ENCODE measurements at regions not wholly inside any gene's neighbourhood (a gene's known extent, or its start where the extent isn't known, plus 50 kb on each side); places are given as distances from the start of the nearest gene placed in this dataset.

DNA sequence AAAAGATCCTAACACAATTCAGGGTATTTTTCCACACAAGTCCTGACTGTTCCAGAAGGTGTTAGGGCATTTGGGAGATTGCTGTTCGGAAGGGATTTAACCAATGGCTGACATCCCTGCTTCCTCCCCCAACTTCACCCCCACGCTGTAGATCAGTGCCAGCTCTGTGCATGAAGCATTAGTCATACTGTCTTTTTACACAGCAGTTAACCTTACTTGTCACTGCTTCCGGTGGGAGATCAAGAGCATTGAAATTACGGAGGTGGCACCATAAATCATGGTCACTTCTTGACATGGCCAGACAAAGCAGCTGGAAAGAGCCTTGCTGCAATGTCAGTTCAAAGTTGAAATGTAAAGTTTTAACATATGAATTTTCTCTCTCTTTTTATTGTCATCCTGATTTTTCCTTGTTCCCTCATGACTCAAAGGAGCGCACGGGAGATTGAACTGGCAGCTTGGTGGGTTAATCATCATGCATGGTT is 70.2 kb downstream of the HRH4 start:
- DNase-seq = no peak

- DNase-seq = no peak
Observed at GRCh38 chr18:24534271-24534670, 73.8 kb downstream of the HRH4 start.

DNA sequence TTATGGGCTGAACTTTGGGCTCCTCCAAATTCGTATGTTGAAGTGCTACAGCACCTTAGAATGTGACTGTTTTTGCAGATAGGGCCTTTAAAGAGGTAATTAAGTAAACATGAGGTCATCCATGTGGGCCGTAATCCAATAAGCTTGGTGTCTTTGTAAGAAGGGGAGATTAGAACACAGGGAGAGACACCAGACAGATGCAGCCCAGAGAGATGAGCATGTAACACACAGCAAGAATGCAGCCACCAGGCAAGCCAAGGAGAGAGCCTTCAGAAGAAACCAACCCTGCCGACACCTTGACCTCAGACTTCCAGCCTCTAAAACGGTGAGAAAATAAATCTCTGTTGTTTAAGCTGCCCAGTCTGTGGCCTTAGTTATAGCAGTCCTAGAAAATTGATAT is 74.3 kb downstream of the HRH4 start:
- DNase-seq = no peak

DNA sequence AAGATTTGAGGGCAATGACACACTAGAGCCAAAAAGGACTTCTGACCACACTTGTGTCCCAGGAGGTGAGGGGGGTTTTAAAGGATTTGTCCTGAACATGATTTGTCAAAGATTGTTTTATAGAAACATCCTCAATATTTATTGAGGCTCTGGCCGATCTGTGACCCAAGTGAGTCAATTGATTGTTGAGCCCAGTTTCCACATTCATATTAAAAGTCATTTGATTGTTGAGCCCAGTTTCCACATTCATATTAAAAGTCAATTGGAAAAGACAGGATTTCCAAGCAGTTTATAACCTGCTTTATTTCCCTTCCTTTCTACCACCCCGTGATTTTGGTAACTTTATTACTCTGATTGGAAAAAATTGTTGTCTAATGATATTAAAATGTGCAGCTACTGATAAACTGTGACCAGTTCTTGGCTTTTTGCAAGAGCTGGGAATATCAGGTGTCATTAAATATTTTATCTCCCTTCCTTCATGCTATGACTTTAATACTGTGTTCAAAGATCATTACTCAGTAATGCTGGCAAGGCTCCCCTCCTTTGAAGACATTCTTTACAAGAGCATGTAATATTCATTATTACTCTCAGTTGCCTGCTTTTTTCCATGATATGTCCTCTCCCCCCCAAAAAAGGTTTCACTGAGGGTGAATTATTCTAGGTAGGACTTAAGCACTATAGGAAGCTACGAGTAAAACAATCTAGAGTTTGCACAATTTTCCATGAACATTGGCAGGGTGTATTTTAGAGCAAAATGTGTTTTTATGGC is 75.3 kb downstream of the HRH4 start:
- DNase-seq = no peak

GRCh38 chr18:24536326-24536725 is 75.9 kb downstream of the HRH4 start:
- DNase-seq = no peak

DNA sequence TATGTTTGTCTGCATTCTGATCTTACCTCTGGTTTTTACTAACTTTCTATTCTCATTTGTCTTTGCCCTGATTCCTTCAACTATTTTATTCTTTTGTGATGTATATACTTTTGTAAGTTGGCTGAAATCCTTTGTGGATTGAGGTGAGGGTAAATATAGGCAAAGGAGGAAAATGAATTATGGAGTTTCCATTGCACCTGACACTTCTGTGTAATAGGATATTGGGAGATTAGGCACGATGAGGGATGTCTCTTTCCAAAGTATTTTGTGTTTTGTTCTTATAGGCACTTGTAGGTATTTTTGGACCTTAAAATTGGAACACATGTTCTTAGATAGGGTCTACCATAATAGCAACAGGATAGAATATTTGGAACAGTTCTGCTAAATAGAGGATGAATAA is 76.4 kb downstream of the HRH4 start:
- DNase-seq = no peak

GRCh38 chr18:24538414-24539264 is 78.2 kb downstream of the HRH4 start:
- DNase-seq = no peak

DNA sequence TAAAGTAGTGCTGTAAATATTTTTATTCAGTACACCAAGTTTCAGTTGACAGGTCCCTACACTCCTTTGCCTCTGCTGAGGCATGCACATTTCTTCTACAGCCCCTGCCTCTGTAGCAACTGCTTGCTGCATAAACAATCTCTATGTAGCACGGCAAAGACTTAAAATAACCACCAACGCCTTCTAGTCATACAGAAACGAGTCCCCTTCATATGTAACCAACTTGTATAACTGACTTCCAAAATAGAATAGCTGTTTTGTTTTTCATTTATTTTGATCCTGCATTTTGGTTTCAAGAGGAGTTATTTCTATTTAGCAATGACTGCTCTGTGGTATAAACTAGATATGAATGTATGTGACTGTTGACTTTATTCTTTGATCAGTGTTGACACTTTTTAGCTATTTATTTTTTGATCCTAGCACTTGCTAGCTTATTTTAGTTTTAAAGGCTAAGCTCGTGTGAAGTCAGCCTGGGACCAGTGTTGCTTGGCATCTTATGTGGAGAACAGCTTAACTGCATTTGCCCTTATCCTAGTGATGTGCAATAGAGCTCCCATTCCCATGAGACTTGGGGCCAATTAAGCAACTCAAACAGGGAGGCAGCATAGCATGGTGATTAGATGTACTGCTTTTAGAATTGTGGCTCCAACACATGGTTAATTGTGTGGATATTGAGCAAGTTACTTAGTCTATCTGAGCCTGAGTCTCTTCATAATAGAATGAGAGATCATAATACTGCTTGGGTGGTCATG is 79.6 kb downstream of the HRH4 start:
- DNase-seq = no peak

DNA sequence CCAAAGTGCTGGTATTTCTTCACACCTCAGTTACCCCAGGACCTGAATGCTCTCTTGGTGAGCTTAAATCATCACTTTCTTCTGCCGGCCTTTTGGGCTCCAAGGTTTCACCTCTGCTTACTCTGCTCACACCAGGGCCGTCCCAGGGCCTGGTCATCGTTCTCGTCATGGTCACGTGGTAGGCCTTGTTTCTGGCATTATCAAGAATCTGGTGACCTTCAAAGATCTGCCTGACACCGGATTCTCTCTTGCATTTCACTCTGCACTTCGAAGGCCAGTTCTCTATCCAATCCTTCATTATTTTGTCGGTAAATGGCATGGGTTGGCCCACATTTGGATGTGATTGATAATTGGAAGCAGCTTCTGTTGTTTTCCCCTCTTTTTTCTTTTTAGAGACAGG is 80.5 kb downstream of the HRH4 start:
- DNase-seq = no peak

- DNase-seq = no peak
Observed at GRCh38 chr18:24543086-24543794, 82.8 kb downstream of the HRH4 start.

GRCh38 chr18:24543795-24544498 is 83.5 kb downstream of the HRH4 start:
- no peak for DNase-seq

DNA sequence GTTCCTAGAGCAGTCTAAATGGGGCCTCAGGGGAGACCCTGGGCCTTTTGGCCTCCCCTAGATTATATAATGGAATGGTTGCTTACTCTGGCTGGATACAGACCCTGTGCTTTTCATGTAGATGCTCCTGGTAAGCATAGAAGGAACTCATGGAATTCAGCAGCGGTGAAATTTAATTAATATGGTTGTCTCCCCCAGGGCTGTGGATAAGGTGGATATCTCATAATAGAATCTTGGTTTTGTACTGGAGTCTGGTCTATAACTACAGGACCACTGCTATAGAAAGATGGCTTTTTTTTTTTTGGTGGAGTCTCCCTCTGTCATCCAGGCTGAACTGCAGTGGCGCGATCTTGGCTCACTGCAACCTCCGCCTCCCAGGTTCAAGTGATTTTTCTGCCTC is 84.5 kb downstream of the HRH4 start:
- DNase-seq = no peak

DNA sequence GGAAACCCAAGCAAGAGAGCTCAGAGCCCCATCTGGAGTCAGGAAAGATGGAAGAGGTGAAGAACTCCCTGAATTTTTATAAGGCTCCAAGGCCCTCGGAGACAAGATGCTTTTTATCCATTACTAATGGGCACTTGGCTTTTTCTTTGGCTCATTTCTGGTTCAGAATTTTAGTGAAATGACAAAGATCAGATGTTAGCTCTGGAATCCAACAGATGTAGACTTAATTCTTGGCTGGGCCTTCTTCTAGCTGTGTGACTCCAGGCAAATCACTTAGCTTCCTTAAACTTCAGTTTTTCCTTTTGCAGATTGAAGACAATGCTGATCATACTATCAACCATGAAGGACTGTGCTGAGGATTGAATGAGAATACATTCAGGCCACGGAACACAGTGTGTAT is 85.2 kb downstream of the HRH4 start:
- no peak for DNase-seq

- no peak for DNase-seq
Observed at GRCh38 chr18:24546307-24546706, 85.9 kb downstream of the HRH4 start.

DNA sequence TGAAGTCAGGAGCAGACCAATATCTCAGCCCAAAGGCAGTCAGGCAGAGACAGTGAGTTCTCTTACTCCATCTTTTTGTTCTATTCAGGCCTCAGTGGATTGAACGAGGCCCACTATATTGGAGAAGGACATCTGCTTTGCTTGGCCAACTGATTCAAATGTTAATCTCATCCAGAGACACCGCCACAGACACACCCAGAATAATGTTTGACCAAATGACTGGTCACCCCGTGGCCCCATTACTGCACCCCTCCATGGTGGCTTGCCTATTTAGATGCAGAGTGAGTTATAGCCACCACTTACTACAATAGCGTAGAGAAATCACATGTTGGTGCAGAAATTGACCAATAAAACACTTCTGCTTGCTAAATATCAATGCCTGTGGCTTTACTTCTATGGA is 88.1 kb downstream of the HRH4 start:
- DNase-seq = no peak

DNA sequence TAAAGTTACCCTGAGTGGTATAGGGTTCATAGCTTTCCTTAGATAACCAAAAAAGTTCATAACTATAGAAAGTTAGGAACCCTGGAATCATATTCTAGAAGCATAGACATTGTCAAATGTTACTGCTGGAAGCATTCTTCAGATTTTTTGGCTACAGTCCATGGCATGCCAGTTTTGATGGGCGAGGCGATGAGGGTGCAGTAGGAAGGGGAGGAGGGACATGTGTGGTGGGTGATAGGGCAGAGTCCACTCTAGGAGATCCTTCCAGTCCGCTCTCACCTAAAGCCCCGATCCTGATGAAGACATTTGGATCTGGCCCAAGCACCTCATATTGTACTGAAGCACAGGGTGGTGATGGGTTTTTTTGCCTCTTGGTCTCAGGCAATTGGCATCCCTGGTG is 91.8 kb downstream of the HRH4 start:
- DNase-seq = no peak

DNA sequence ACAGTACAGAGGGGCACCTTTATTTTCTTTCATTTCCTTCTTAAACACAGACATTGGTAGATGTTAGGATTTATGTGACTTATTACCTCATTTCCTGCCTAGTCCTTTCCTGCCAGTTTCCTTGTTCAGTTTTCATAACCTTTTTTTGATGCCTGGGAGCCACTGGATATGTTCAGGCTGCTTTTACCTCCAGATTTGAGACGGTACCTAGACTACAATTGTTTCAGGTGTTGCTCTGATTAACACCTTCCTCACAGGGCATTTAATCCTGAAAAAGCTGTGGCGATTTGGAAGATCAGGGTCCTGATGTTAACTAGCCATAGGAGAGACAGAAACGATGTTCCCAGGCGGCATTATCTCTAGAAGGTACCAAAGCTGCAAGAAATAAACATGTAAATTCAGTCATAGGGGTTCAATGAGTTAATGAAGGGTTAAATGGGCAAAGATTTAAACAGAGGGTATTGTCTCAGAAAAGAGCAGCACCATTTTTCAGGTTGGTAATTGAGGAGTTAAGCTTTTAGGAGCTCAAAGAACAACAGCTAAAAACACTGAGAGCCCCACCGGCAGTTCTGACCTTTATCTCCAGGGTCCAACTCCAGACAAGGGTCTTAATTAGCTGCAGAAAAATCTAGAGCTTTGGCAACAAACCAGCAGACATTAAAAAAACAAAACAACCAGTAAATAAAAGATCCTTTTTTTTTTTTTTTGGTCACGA is 93.3 kb downstream of the HRH4 start:
- DNase-seq = no peak

DNA sequence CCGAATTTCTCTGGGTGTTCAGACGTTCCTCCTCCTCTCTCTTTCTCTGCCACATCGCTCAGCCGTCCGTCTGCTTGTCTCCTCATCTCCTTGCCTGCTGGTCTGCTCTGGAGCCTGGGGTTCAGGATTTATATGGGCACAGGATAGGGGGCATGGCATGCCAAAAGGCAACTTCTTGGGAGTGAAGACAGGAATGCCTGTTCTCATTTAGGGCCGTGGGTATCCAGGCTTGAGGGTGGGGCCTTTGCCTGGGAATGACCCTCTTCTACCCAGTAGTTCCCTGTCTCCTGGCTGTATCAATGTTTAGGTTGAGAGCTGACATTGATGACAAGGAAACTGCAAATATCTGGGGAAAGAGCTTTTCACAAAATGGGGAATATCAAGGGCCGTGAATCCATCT is 98.0 kb downstream of the HRH4 start:
- no peak for DNase-seq

- DNase-seq = no peak
Observed at GRCh38 chr18:24559526-24559925, 99.1 kb downstream of the HRH4 start.

- DNase-seq = no peak
Observed at GRCh38 chr18:24560511-24560981, 100.1 kb downstream of the HRH4 start.

DNA sequence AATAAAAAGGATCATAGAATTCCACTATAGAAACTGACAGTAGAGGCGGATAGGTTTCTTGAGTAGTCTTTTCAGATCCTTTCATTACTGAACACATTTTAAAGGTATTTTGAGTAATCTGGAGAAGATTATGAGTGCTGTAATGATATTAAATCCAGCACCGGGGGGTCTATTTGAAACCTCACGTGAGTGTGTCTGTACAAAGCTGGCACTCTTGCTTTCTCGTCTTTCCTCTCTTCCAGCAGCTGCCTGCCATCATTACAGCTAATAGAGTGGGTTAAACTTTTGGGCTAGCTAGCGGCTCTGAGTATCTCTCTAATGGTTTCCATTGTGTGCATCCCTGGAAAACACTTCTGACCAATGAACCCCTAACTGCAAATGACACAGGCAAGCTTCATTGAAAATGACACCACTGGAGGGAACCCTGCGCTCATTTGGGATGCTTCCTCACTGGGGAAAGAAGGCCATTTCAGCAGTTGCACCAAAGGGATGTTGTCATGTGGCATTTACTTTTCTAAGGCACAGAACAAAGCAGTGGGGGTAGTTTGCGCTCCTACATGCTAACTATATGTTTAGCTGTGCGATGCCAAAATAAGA is 101.0 kb downstream of the HRH4 start:
- DNase-seq = no peak
